Endothelial cell of umbilical vein (primary cell): ENCODE measurements at regions not wholly inside any gene's neighbourhood (a gene's known extent, or its start where the extent isn't known, plus 50 kb on each side); places are given as distances from the start of the nearest gene placed in this dataset.

Experiments used
- BruUV-seq: library from RNA; stranded (reverse); fragments of 400-500 nt; replicated peaks from 2 replicates; lab custom pipeline; 2021; lab: Mats Ljungman, UMichigan
- CTCF ChIA-PET: fragments of 300-600, 350-600 bp; sonication (Branson Sonifier 250); formaldehyde crosslinking; loops from one replicate; lab custom pipeline; 2021; ENCODE audit warnings: antibody characterized with exemption, inconsistent platforms; lab: Charles Lee
- POLR2A ChIA-PET: fragments of 300-600, 350-600 bp; sonication (Branson Sonifier 250); formaldehyde crosslinking; loops from one replicate; lab custom pipeline; 2021; ENCODE audit warnings: antibody characterized with exemption, inconsistent platforms; lab: Charles Lee
- DNase-seq: peaks from one replicate; pipeline ENCODE4 v3.0.0-alpha.2; 2011; ENCODE audit warnings: low read depth, low spot score
- FAIRE-seq: peaks from 2 replicates; lab custom pipeline; 2011; peaks lifted over from hg19 to GRCh38; lab: Jason Lieb, UNC
- H2AFZ ChIP-seq: 2 replicates; pipeline ENCODE4 v1.6.0; 2012; ENCODE audit warnings: low read depth, low read length, control low read depth, inconsistent platforms
- H3K27ac ChIP-seq: 2 replicates; pipeline ENCODE4 v1.5.1; 2011; ENCODE audit warnings: low read depth, mild to moderate bottlenecking, control low read depth, low read length, moderate library complexity; ENCODE audit not compliant: insufficient read depth
- H3K27me3 ChIP-seq, 2 experiments: 2 replicates each; pipeline versions ENCODE4 v1.6.0 to v1.6.1; 2011; ENCODE audit warnings: low read length in 2 of 2, mixed read lengths in 1 of 2; ENCODE audit not compliant: control insufficient read depth in 2 of 2, insufficient read depth in 2 of 2
- H3K36me3 ChIP-seq, 2 experiments: 2 replicates in 1 of 2; 3 replicates in 1 of 2; pipeline ENCODE4 v1.5.1; 2011; ENCODE audit warnings: low read length in 2 of 2, mild to moderate bottlenecking in 1 of 2, moderate library complexity in 1 of 2; ENCODE audit not compliant: control insufficient read depth in 2 of 2, insufficient read depth in 2 of 2; ENCODE audit errors: extremely low read depth in 1 of 2
- H3K4me1 ChIP-seq: 3 replicates; pipeline ENCODE4 v1.5.1; 2011; ENCODE audit warnings: mild to moderate bottlenecking, low read length; ENCODE audit not compliant: control insufficient read depth, insufficient read depth; ENCODE audit errors: extremely low read depth
- H3K4me2 ChIP-seq: 2 replicates; pipeline ENCODE4 v1.6.1; 2011; ENCODE audit warnings: low read length, control low read depth, mixed read lengths; ENCODE audit not compliant: insufficient read depth
- H3K4me3 ChIP-seq, 3 experiments: fragments of 200-600 bp in 1 of 3; sonication (generic), shearing (Covaris generic) in 1 of 3; replicated peaks in 1 of 3; 2 replicates each; pipeline ENCODE4 v1.5.1; 2011 to 2016; ENCODE audit warnings: control low read depth in 3 of 3, low read length in 3 of 3, mild to moderate bottlenecking in 2 of 3, inconsistent platforms in 1 of 3, low read depth in 1 of 3, moderate library complexity in 1 of 3; ENCODE audit not compliant: insufficient read depth in 1 of 3
- H3K79me2 ChIP-seq: 2 replicates; pipeline ENCODE4 v1.6.0; 2012; ENCODE audit warnings: low read length, inconsistent platforms; ENCODE audit not compliant: control insufficient read depth, insufficient read depth
- H3K9ac ChIP-seq: replicated peaks from 2 replicates; pipeline ENCODE3; 2011; ENCODE audit warnings: low read length, control low read depth; ENCODE audit not compliant: insufficient read depth; ENCODE audit errors: extremely low read depth
- H3K9me1 ChIP-seq: replicated peaks from 3 replicates; pipeline ENCODE4 v1.6.0; 2011; ENCODE audit warnings: mild to moderate bottlenecking, low read length; ENCODE audit not compliant: control insufficient read depth, insufficient read depth; ENCODE audit errors: extremely low read depth
- H3K9me3 ChIP-seq: replicated peaks from 2 replicates; pipeline ENCODE4 v1.5.1; 2012; ENCODE audit warnings: low read length, inconsistent platforms; ENCODE audit not compliant: control insufficient read depth, insufficient read depth
- H4K20me1 ChIP-seq: replicated peaks from 2 replicates; pipeline ENCODE3; 2011; ENCODE audit warnings: mild to moderate bottlenecking, low read length; ENCODE audit not compliant: control insufficient read depth, insufficient read depth; ENCODE audit errors: extremely low read depth
- EZH2 ChIP-seq: IDR thresholded peaks from 2 replicates; pipeline ENCODE4 v1.6.1; 2012; ENCODE audit warnings: borderline replicate concordance, low read depth, mild to moderate bottlenecking, moderate library complexity, low read length, inconsistent platforms; ENCODE audit not compliant: severe bottlenecking
- FOS ChIP-seq: IDR thresholded peaks from 2 replicates; pipeline ENCODE4 v1.6.1; 2011; ENCODE audit warnings: mild to moderate bottlenecking, low read length, moderate library complexity, borderline replicate concordance; ENCODE audit not compliant: insufficient read depth
- GATA2 ChIP-seq: IDR thresholded peaks from 2 replicates; pipeline ENCODE4 v1.7.0; 2011; ENCODE audit warnings: low read depth, mild to moderate bottlenecking, moderate library complexity, mixed read lengths, low read length; ENCODE audit not compliant: insufficient read length, insufficient read depth
- JUN ChIP-seq: IDR thresholded peaks from 2 replicates; pipeline ENCODE4 v1.6.1; 2011; ENCODE audit warnings: borderline replicate concordance, low read depth; ENCODE audit not compliant: insufficient read length, insufficient read depth
- MAX ChIP-seq: IDR thresholded peaks from 2 replicates; pipeline ENCODE4 v1.6.1; 2011; ENCODE audit not compliant: insufficient read depth, insufficient read length
- MYC ChIP-seq: IDR thresholded peaks from one replicate; pipeline ENCODE4 v1.6.1; 2011; ENCODE audit warnings: mild to moderate bottlenecking, low read depth, low read length
- POLR2A ChIP-seq: IDR thresholded peaks from 2 replicates; pipeline ENCODE4 v1.6.1; 2012; ENCODE audit warnings: low read depth, mild to moderate bottlenecking, control low read depth, low read length
- POLR2AphosphoS5 ChIP-seq: IDR thresholded peaks from 2 replicates; pipeline ENCODE4 v1.6.1; 2012; ENCODE audit warnings: low read depth, mild to moderate bottlenecking, control low read depth, low read length, moderate library complexity; ENCODE audit not compliant: insufficient read depth
- dilution Hi-C: fragments of 300-500 bp; cut with MboI; formaldehyde crosslinking; loops from one replicate; pipeline ENCODE4 v1.15.0; 2019; ENCODE audit warnings: low sequenced_read_pairs; ENCODE audit not compliant: extremely low pct_ligation_motif_present
- intact Hi-C: fragments of 100-400 bp; cut with micrococcal nuclease; formaldehyde crosslinking; loops from one replicate; pipeline ENCODE4 v1.10.0; 2022
- TF ChIP-seq, protein P1 (sequence below), 2 donors: IDR thresholded peaks; 1 replicate in 1 of 2; 2 replicates in 1 of 2; pipeline ENCODE4 v1.5.1; 2011; ENCODE audit warnings: low read length in 2 of 2, mild to moderate bottlenecking in 2 of 2, moderate library complexity in 2 of 2, control low read depth in 1 of 2, inconsistent platforms in 1 of 2, low read depth in 1 of 2; ENCODE audit not compliant: insufficient read depth in 1 of 2; ENCODE audit errors: extremely low read depth in 1 of 2

GRCh38 chr1:181990728-181991127 is 70.8 kb downstream of the ZNF648 start:
- intact Hi-C loops, result no loop called here
- Histone ChIP-seq H3K79me2 (no peaks in the 10 kb centered on the region), H3K9ac (no peak overlapping the region), H3K4me1 (no peaks in the 10 kb centered on the region), H4K20me1 (no peaks in the 10 kb centered on the region), H3K4me3 (no peak overlapping the region), H3K27ac (no peak overlapping the region), H3K9me1 (no peaks in the 10 kb centered on the region), H3K36me3 (no peaks in the 10 kb centered on the region), H3K4me2 (no peak overlapping the region), H3K9me3 (no peaks in the 10 kb centered on the region), H3K27me3 (no peaks in the 10 kb centered on the region), H2AFZ (no peak overlapping the region)
- dilution Hi-C loops, result no loop called here
- DNase-seq (no peak), FAIRE-seq (no peak)
- POLR2A ChIA-PET, result no interaction called here
- TF ChIP-seq FOS, result no peak
- no peak for TF ChIP-seq GATA2
- no peak for TF ChIP-seq POLR2AphosphoS5
- no peak for TF ChIP-seq JUN
- TF ChIP-seq POLR2A, result no peak
- TF ChIP-seq MYC, result no peak
- TF ChIP-seq, protein P1, sequence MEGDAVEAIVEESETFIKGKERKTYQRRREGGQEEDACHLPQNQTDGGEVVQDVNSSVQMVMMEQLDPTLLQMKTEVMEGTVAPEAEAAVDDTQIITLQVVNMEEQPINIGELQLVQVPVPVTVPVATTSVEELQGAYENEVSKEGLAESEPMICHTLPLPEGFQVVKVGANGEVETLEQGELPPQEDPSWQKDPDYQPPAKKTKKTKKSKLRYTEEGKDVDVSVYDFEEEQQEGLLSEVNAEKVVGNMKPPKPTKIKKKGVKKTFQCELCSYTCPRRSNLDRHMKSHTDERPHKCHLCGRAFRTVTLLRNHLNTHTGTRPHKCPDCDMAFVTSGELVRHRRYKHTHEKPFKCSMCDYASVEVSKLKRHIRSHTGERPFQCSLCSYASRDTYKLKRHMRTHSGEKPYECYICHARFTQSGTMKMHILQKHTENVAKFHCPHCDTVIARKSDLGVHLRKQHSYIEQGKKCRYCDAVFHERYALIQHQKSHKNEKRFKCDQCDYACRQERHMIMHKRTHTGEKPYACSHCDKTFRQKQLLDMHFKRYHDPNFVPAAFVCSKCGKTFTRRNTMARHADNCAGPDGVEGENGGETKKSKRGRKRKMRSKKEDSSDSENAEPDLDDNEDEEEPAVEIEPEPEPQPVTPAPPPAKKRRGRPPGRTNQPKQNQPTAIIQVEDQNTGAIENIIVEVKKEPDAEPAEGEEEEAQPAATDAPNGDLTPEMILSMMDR (IDR thresholded peaks at IDR 0.05; ENCODE audit: extremely low read depth in 1 of 2, insufficient read depth in 1 of 2, low read depth in 1 of 2, low read length in 2 of 2), result no peak
- no peak for TF ChIP-seq EZH2
- no peak for TF ChIP-seq MAX
- BruUV-seq, result no TSS peak
- CTCF ChIA-PET, result no interaction called here
